Keratinocyte (primary cell): ENCODE measurements at regions not wholly inside any gene's neighbourhood (a gene's known extent, or its start where the extent isn't known, plus 50 kb on each side); places are given as distances from the start of the nearest gene placed in this dataset.

ENCODE experiments used
- CTCF ChIP-seq, 3 experiments: IDR thresholded peaks in 1 of 3; conservative IDR thresholded peaks in 1 of 3; optimal IDR thresholded peaks in 1 of 3; 2 replicates in 2 of 3; 3 replicates in 1 of 3; pipeline versions ENCODE3 to v1.5.1; 2011; ENCODE audit warnings: low read length in 3 of 3, mild to moderate bottlenecking in 3 of 3, moderate library complexity in 2 of 3, control low read depth in 1 of 3, inconsistent platforms in 1 of 3; ENCODE audit not compliant: insufficient read depth in 2 of 3; ENCODE audit errors: extremely low read depth in 1 of 3
- EZH2 ChIP-seq: IDR thresholded peaks from one replicate; pipeline ENCODE4 v1.6.1; 2012; ENCODE audit warnings: inconsistent platforms, mild to moderate bottlenecking, low read length, moderate library complexity

GRCh38 chr20:60078351-60079250 is 120.4 kb downstream of the CDH26 start:
- TF ChIP-seq CTCF (optimal IDR thresholded peaks at IDR 0.05 in 1 of 3, IDR thresholded peaks at IDR 0.05 in 1 of 3, conservative IDR thresholded peaks at IDR 0.05 in 1 of 3; ENCODE audit: extremely low read depth in 1 of 3, insufficient read depth in 2 of 3, low read length in 3 of 3) = no peak
- no peak for TF ChIP-seq EZH2
